Lung (tissue), 11 donors: ENCODE measurements at regions not wholly inside any gene's neighbourhood (a gene's known extent, or its start where the extent isn't known, plus 50 kb on each side); places are given as distances from the start of the nearest gene placed in this dataset.

Experiments used
- ATAC-seq: fragments of 200-7000 bp; cut with Tn5 transposase; one replicate; pipeline ENCODE4 v1.9.1; 2020; ENCODE audit warnings: moderate number of reproducible peaks; ENCODE audit not compliant: insufficient read depth, low FRiP score
- DNase-seq, 3 donors: peaks; one replicate each; pipeline ENCODE4 v3.0.0-alpha.2; 2013 to 2017
- H3K27ac ChIP-seq, 2 donors: one replicate each; pipeline ENCODE4 v1.5.1; 2013; ENCODE audit warnings: mild to moderate bottlenecking in 2 of 2, moderate library complexity in 2 of 2, control low read depth in 1 of 2, inconsistent platforms in 1 of 2, low read depth in 1 of 2, low read length in 1 of 2
- H3K27me3 ChIP-seq, 3 donors: one replicate each; pipeline ENCODE4 v1.5.1; 2013; ENCODE audit warnings: low read length in 2 of 3; ENCODE audit not compliant: control insufficient read depth in 3 of 3, insufficient read depth in 3 of 3
- H3K36me3 ChIP-seq, 4 donors: one replicate each; pipeline ENCODE4 v1.5.1; 2013; ENCODE audit warnings: low read length in 4 of 4, mild to moderate bottlenecking in 1 of 4, moderate library complexity in 1 of 4; ENCODE audit not compliant: control insufficient read depth in 4 of 4, insufficient read depth in 4 of 4
- H3K4me1 ChIP-seq, 5 donors: one replicate each; pipeline ENCODE4 v1.5.1; 2013; ENCODE audit warnings: low read length in 5 of 5, mild to moderate bottlenecking in 2 of 5, moderate library complexity in 1 of 5; ENCODE audit not compliant: control insufficient read depth in 5 of 5, insufficient read depth in 5 of 5
- H3K4me3 ChIP-seq: one replicate; pipeline ENCODE4 v1.5.1; 2013; ENCODE audit warnings: mild to moderate bottlenecking, control low read depth, moderate library complexity
- H3K9ac ChIP-seq, 2 donors: one replicate each; pipeline ENCODE4 v1.5.1; 2013; ENCODE audit warnings: low read length in 2 of 2, control low read depth in 1 of 2; ENCODE audit not compliant: insufficient read depth in 1 of 2
- H3K9me3 ChIP-seq, 4 donors: one replicate each; pipeline ENCODE4 v1.5.1; 2013; ENCODE audit warnings: low read length in 3 of 4, mild to moderate bottlenecking in 1 of 4, moderate library complexity in 1 of 4; ENCODE audit not compliant: control insufficient read depth in 4 of 4, insufficient read depth in 3 of 4
- WGBS, 2 donors: extraction: QIAGEN DNeasy Blood & Tissue Kit; methylation state at CpG; one replicate each; pipeline ENCODE4 v1.1.7; 2013; 5-methylcytosine and 5-hydroxymethylcytosine counted together
- TF ChIP-seq, protein P1 (sequence below): IDR thresholded peaks from 2 replicates; pipeline ENCODE4 v1.5.1; 2012; ENCODE audit warnings: mild to moderate bottlenecking; ENCODE audit errors: control extremely low read depth, extremely low read depth
- donor health status: control.
- donor health status: control.
- donor health status: Bipolar disorder and iron deficiency.
- donor health status: healthy.
- donor health status: DM: yes; HTN: yes; CAD: no.

GRCh38 chr11:39249566-39250365 lies 2209.7 kb downstream of the LRRC4C start:
- DNase-seq (peak in 2 of 3 donors; percentile 34 to 45), ATAC-seq (no peak)
- WGBS, 2 donors, result 66 to 78% methylated on average over 3 of the region's 3 CpGs
- H3K9ac ChIP-seq, result no peak overlapping the region
- no peak overlapping the region for H3K4me3 ChIP-seq
- no peak overlapping the region for H3K27ac ChIP-seq
- H3K9me3 ChIP-seq, result peaks cover 0 to 1% (median 0%) of the 10 kb centered on the region in 4 donors
- TF ChIP-seq, protein P1, sequence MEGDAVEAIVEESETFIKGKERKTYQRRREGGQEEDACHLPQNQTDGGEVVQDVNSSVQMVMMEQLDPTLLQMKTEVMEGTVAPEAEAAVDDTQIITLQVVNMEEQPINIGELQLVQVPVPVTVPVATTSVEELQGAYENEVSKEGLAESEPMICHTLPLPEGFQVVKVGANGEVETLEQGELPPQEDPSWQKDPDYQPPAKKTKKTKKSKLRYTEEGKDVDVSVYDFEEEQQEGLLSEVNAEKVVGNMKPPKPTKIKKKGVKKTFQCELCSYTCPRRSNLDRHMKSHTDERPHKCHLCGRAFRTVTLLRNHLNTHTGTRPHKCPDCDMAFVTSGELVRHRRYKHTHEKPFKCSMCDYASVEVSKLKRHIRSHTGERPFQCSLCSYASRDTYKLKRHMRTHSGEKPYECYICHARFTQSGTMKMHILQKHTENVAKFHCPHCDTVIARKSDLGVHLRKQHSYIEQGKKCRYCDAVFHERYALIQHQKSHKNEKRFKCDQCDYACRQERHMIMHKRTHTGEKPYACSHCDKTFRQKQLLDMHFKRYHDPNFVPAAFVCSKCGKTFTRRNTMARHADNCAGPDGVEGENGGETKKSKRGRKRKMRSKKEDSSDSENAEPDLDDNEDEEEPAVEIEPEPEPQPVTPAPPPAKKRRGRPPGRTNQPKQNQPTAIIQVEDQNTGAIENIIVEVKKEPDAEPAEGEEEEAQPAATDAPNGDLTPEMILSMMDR, result no peak
- H3K36me3 ChIP-seq, result no peaks in the 10 kb centered on the region
- no peaks in the 10 kb centered on the region for H3K4me1 ChIP-seq
- H3K27me3 ChIP-seq, result no peaks in the 10 kb centered on the region

GRCh38 chr11:39247570-39248137 lies 2211.8 kb downstream of the LRRC4C start:
- Histone ChIP-seq H3K4me3 (no peak overlapping the region), H3K27me3 (no peaks in the 10 kb centered on the region), H3K4me1 (no peaks in the 10 kb centered on the region), H3K36me3 (no peaks in the 10 kb centered on the region), H3K9ac (no peak overlapping the region), H3K9me3 (peaks cover 0 to 2% (median 0%) of the 10 kb centered on the region in 4 donors), H3K27ac (no peak overlapping the region)
- no peak for ATAC-seq
- no peak for DNase-seq
- 77 to 78% methylated on average over 1 of the region's 1 CpG for WGBS, 2 donors
- TF ChIP-seq, protein P1, result no peak

- Histone ChIP-seq H3K9me3 (peaks cover 0 to 4% (median 0%) of the 10 kb centered on the region in 4 donors), H3K27ac (no peak overlapping the region), H3K9ac (no peak overlapping the region), H3K36me3 (no peaks in the 10 kb centered on the region), H3K4me3 (no peak overlapping the region), H3K4me1 (no peaks in the 10 kb centered on the region), H3K27me3 (no peaks in the 10 kb centered on the region)
- no peak for ATAC-seq
- no peak for DNase-seq
- 73 to 86% methylated on average over 3 of the region's 3 CpGs for WGBS, 2 donors
- TF ChIP-seq, protein P1, result no peak
These were observed 2219.9 kb downstream of the LRRC4C start for GRCh38 chr11:39239553-39239952.
